ENCODE measurements at regions not wholly inside any gene's neighbourhood (a gene's known extent, or its start where the extent isn't known, plus 50 kb on each side); places are given as distances from the start of the nearest gene placed in this dataset.
"Not testable (repeated sequence)": the region's sequence is repeated elsewhere in the genome, so short reads cannot be mapped to it uniquely, and the experiment has no call there.

DNA sequence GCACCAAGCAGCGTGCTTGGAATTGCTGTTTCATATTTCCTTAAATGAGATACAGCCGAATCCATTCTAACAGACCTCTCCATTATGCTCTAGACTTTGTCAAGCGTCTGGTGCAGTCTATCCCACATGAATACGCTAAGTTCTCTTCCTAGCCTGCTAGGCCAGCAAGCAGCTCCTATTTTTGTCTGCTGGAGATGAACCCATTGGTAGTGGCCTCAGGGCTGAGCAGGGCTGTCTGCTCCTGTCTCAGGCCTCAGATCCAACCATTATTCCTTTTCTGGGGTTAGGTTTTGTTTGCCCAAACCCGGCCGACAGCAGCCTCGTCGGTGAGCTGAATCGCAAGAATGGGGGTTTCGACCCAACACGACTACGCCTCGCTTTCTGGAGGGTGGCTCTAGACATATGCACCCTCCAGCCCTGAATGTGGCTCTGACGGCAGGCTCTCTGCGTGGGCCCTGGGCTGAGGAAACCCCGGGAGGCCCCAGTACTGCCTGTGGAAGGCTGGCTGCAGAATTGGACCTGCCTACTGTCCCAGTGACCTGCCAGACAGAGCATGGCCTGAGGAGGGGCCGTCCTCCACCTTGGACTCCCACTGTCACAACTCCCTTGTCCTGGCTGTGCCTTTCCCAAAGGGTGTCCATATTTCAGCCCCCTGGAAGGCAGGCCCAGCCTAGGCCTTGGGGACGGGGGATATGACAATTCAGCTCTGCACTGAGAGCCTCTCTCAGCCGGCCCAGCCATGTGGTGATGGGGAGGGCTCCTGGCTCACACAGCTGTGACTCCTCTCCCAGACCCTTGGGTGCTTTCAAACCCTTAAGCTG, 267.9 kb upstream of the TCERG1L start:
- TF ChIP-seq POLR2A (IDR thresholded peaks at IDR 0.05; ENCODE audit: low read depth, low read length), result no peak
- FAIRE-seq (no peak), DNase-seq (ENCODE audit: insufficient read length, low spot score) (no peak)

DNA sequence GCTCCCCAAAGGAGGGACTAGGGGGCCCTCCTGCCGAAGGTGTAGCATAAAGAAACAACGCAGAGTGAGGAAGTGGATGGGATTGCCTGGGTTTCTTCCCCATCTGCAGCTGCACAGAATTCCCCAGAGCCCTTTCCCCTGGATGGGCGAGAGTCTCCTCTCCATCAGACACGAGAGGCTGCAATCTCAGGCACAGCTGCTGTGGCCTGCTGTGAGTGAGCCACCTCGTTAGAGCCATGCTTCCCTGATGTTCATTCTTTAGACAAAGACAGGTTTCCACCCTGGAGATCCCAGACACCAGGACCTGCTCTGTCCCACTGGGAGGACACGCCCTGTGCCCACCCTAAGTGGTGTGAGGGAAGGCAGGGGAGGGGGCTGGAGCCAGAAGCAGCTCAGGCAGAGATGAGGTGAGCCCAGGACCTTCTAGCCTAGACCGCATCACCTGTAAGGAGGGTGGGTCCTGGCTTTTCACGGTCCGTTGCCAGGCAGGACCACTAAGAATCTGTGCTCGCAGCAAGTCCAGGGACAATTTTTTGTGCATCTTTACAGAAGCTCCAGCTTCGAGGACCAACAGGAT, 268.6 kb upstream of the TCERG1L start:
- DNase-seq (ENCODE audit: insufficient read length, low spot score) (no peak), FAIRE-seq (no peak)
- TF ChIP-seq POLR2A (IDR thresholded peaks at IDR 0.05; ENCODE audit: low read depth, low read length), result no peak

DNA sequence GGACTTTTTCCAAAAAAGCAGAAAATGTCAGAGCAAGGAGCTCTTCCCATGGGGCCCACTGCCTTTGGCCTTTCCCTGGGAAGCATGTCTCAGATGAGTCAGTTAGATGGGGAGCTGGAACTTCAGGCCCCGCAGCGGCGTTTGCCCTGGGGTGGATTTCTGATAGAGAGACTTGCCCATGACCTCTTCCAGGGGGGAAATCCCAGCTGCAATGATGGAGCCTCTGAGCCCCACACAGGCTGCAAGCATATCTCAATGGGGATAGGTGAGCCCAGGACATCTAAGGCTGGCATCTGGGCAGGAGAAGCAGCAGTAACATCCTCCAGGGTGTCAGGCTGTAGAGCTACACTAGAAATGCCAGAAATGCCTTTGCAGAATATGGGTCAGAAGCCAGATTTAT, 269.2 kb upstream of the TCERG1L start:
- no peak for DNase-seq (ENCODE audit: insufficient read length, low spot score)
- no peak for FAIRE-seq
- TF ChIP-seq POLR2A (IDR thresholded peaks at IDR 0.05; ENCODE audit: low read depth, low read length), result no peak

DNA sequence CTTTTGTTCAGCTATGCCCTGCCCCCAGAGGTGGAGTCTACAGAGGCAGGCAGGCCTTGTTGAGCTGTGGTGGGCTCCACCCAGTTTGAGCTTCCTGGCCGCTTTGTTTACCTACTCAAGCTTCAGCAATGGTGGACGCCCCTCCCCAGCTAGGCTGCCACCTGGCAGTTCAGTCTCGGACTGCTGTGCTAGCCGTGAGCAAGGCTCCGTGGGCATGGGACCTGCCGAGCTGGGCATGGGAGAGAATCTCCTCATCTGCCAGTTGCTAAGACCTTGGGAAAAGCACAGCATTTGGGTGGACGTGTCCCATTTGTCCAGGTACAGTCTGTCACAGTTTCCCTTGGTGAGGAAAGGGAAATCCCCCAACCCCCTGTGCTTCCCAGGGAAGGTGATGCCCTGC, 270.0 kb upstream of the TCERG1L start:
- DNase-seq (ENCODE audit: insufficient read length, low spot score); FAIRE-seq: not testable (repeated sequence)

DNA sequence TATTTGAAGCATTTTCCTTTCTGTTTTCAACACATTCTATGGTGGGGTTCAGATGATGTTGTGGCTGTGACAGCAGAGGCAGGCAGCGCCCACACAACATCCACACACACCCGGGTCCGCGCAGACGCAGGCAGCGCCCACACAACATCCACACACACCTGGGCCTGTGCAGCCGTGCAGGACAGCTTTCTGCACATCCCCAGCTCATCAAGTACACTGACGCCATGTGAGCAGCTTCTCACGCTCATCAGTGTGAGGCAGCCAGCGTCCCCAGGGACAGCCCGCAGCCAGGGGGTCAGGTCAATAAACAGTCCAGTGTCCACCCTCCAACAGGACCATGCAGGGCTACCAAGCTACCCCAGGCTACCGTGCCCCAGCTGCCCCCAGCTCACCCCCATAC, 272.8 kb upstream of the TCERG1L start:
- DNase-seq (ENCODE audit: insufficient read length, low spot score) (no peak), FAIRE-seq (no peak)
- TF ChIP-seq POLR2A (IDR thresholded peaks at IDR 0.05; ENCODE audit: low read depth, low read length), result no peak

DNA sequence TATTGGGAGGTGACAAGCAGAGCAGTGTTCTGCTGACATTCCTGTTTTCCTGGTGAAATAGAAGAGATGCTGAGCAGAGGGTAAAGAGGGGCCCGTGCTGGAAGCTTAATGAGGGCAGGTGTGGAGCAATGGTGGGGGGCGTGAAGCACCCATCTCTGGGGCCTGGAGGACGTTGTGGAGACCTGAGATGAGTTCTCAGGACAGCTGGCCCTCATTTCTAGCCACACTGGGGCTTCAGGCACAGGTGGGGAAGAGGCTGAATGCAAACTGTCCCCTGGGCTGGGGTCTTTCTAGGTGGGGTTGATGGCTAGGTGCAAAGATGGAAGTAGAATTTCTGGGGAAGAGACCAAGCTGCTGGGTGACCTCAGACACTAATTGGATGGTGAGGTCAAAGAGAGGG, 274.2 kb upstream of the TCERG1L start:
- FAIRE-seq, result no peak
- DNase-seq (ENCODE audit: insufficient read length, low spot score), result no peak
- TF ChIP-seq POLR2A (IDR thresholded peaks at IDR 0.05; ENCODE audit: low read depth, low read length), result no peak

DNA sequence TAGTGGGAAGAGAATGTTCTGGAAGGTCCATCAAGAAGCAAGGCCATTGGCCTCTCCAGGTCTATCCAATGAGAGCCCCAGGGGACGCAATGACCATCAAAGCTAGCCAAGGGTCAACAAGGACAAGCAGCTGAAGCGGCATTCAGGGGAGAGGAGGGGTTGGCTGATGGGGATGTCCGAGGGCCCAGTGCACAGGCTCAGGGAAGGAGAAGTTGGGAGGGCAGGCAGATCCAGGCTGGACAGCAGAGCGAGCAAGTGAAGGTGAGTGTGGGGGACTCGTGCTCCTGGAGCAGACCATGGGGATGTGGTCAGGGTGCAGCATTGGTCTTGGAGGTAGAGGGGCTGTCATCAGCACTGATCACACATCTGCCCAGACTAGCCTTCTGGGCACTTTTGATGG, 275.4 kb upstream of the TCERG1L start:
- DNase-seq (ENCODE audit: insufficient read length, low spot score) (no peak), FAIRE-seq (no peak)
- TF ChIP-seq POLR2A (IDR thresholded peaks at IDR 0.05; ENCODE audit: low read depth, low read length), result no peak

DNA sequence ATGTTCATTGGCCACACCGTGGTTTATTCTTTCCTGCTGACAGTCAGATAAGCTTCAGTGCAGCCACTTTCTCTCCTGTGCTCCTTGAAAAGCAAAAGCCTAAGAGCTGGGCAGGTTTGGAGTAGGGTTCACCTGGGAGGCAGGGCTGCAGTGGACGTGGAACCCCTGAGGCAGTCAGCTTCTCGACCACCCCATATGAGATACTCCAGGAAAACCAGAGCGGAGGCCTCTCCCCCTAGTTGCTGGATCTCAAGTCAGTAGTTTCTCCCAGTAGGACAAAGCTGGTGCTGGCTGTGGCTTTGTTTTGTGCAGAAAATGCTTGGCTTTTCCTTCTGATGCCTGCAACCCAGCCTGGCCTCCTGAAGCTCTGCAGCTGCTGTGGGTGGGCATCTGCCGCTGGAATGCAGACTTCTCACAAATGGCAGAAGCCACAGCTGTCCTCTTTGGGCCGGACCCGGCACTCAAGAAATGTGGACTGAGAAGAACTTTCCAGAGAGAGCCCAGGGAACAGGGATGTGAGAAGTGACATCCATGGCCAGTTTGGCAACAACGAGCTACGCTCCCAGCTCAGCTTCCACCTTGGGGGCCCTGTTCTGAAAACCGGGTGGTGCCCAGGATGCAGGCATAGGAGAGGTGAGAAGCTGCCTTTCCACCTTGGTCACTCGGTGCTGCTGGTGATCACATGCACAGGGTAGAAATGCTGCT, 276.6 kb upstream of the TCERG1L start:
- TF ChIP-seq POLR2A (IDR thresholded peaks at IDR 0.05; ENCODE audit: low read depth, low read length), result no peak
- FAIRE-seq (no peak), DNase-seq (ENCODE audit: insufficient read length, low spot score) (no peak)

DNA sequence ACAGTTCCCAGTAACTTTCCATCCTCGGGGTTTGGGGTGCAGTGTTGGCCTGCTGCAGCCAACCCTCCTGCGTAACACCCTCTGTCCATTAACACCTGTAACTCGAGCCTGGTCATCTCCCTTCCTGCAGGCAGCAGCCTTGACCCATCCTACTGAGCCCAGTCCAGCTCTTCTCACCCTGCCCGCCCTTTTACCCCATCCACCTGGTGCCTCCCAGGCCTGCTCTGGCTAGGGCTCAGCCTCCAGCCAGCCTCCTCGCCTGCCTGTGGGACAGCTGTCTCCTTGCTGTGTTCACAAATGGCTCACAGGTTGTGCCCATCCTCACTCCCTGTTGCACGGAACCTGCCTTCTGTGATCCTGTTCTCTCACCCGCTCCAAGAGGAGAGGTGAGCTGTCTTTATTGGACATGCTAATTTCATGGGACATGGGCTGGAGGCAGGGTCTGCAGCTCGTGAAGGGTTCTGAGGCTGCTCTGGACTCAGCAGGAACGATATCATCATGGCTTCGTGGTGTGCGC, 277.2 kb upstream of the TCERG1L start:
- no peak for FAIRE-seq
- TF ChIP-seq POLR2A (IDR thresholded peaks at IDR 0.05; ENCODE audit: low read depth, low read length), result no peak
- no peak for DNase-seq (ENCODE audit: insufficient read length, low spot score)

DNA sequence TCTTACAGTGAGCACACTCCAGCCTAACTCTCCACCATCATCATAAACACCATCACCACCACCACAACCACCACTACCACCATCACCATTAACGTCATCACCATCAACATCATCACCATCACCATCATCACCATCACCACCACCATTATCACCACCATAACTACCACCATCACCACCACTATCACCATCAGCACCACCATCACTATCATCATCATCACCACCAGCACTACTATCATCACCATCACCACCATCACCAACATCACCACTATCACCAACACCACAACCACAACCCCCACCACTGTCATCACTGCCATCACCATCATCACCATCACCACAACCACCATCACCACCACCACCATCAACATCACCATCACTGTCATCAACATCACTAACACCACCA, 279.0 kb upstream of the TCERG1L start:
- DNase-seq (ENCODE audit: insufficient read length, low spot score), result no peak
- no peak for TF ChIP-seq POLR2A (IDR thresholded peaks at IDR 0.05; ENCODE audit: low read depth, low read length)
- no peak for FAIRE-seq

DNA sequence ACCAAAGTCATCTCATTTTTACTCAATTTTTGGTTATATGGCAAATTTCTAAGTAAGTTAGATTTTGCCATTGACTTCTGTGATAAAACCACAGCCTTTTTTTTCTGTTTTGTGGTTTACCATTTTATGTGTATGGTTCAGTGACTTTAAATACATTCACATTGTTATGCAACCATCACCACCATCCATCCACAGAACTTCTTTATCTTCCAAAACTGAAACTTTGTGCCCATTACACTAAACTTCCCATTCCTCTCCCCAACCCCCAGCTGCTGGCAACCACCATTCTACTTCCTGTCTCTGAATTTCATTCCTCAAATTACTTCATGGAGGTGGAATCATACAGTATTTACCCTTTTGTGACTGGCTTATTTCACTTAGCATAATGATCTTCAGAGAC, 280.4 kb upstream of the TCERG1L start:
- TF ChIP-seq POLR2A (IDR thresholded peaks at IDR 0.05; ENCODE audit: low read depth, low read length), result no peak
- FAIRE-seq (no peak), DNase-seq (ENCODE audit: insufficient read length, low spot score) (no peak)

DNA sequence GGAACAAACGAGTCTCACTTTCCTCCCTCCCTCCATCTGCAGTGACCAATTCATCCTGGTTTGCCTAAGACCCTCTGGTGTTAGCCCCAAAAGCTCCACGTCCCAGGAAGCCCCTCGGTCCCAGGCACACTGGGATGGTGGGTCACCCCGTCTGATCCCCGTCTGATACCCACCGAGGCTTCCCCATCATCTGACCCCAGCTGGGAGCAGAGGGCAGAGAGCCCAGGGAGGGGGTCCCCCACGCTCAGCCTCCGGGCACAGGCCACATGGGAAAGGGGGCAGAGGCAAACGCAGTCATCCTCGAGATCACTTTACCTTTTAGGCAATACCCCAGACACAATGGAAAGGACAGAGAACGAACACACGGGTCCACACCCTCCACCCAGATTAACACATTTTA, 291.6 kb upstream of the PPP2R2D start:
- no peak for FAIRE-seq
- TF ChIP-seq POLR2A (IDR thresholded peaks at IDR 0.05; ENCODE audit: low read depth, low read length), result no peak
- DNase-seq (ENCODE audit: insufficient read length, low spot score), result no peak

DNA sequence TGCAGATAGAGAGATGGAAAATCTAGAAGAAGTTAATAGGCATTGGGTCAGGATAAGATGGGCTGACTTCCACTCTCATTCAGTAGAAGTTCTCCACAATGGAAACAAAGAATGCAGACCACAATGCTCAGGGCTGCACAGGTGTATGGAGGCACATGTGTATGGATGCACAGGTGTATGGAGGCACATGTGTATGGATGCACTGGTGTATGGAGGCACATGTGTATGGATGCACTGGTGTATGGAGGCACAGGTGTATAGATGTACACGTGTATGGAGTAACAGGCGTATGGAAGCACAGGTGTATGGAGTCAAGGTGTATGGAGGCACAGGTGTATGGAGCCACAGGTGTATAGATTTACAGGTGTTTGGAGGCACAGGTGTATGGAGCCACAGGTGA, 285.7 kb upstream of the PPP2R2D start:
- no peak for FAIRE-seq
- TF ChIP-seq POLR2A (IDR thresholded peaks at IDR 0.05; ENCODE audit: low read depth, low read length), result no peak
- DNase-seq (ENCODE audit: insufficient read length, low spot score), result no peak

DNA sequence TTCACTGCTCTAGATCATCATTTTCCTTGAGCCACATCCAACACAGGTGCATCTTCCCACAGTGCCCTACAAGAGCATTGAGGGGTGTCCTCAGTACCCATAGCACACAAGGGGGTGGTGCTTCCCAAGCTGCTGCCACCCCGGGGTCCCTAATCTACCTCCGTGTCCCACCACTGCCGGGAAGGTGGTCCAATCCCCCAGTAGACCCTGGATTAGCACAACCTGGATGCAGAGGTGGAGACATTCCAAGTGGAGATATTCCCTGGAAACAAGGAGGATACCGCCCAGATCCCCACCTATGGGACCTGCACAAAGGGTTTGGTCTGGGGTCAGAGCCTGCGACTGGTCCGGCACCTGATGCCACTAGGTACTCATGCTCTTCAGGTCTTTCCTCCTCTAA, 284.8 kb upstream of the PPP2R2D start:
- FAIRE-seq (no peak), DNase-seq (ENCODE audit: insufficient read length, low spot score) (no peak)
- TF ChIP-seq POLR2A (IDR thresholded peaks at IDR 0.05; ENCODE audit: low read depth, low read length), result no peak
